ENCODE measurements at regions not wholly inside any gene's neighbourhood (a gene's known extent, or its start where the extent isn't known, plus 50 kb on each side); places are given as distances from the start of the nearest gene placed in this dataset.
"Not testable (repeated sequence)": the region's sequence is repeated elsewhere in the genome, so short reads cannot be mapped to it uniquely, and the experiment has no call there.

- DNase-seq, result no peak
Measured at GRCh38 chr6:74259981-74260380, 564.0 kb downstream of the CD109 start.

- DNase-seq, result no peak
Measured at GRCh38 chr6:74256781-74257180, 560.8 kb downstream of the CD109 start.

GRCh38 chr6:74256381-74256780 is 560.4 kb downstream of the CD109 start:
- no peak for DNase-seq

- not testable (repeated sequence) for DNase-seq
Measured at GRCh38 chr6:74255007-74255406, 559.0 kb downstream of the CD109 start.

GRCh38 chr6:74254147-74254546 is 558.1 kb downstream of the CD109 start:
- not testable (repeated sequence) for DNase-seq

- DNase-seq, result no peak
Measured at GRCh38 chr6:74253261-74253660, 557.3 kb downstream of the CD109 start.

- no peak for DNase-seq
Measured at GRCh38 chr6:74250161-74250818, 554.3 kb downstream of the CD109 start.

GRCh38 chr6:74249658-74250057 is 553.7 kb downstream of the CD109 start:
- DNase-seq, result no peak

- DNase-seq, result no peak
Measured at GRCh38 chr6:74248966-74249365, 553.0 kb downstream of the CD109 start.

- DNase-seq, result no peak
Measured at GRCh38 chr6:74222768-74223333, 526.8 kb downstream of the CD109 start.

- DNase-seq, result no peak
Measured at GRCh38 chr6:74213995-74214394, 518.0 kb downstream of the CD109 start.

GRCh38 chr6:74208239-74208638 is 512.2 kb downstream of the CD109 start:
- no peak for DNase-seq

- no peak for DNase-seq
Measured at GRCh38 chr6:74199215-74199915, 503.4 kb downstream of the CD109 start.

GRCh38 chr6:74197310-74197709 is 501.3 kb downstream of the CD109 start:
- no peak for DNase-seq

GRCh38 chr6:74187811-74188210 is 491.8 kb downstream of the CD109 start:
- no peak for DNase-seq

- no peak for DNase-seq
Measured at GRCh38 chr6:74182992-74183391, 487.0 kb downstream of the CD109 start.

GRCh38 chr6:74181471-74181870 is 485.5 kb downstream of the CD109 start:
- no peak for DNase-seq

- no peak for DNase-seq
Measured at GRCh38 chr6:74177506-74177905, 481.5 kb downstream of the CD109 start.

GRCh38 chr6:74170550-74170949 is 474.5 kb downstream of the CD109 start:
- not testable (repeated sequence) for DNase-seq

GRCh38 chr6:74170118-74170517 is 474.1 kb downstream of the CD109 start:
- no peak for DNase-seq

GRCh38 chr6:74167976-74168375 is 472.0 kb downstream of the CD109 start:
- no peak for DNase-seq

GRCh38 chr6:74167511-74167910 is 471.5 kb downstream of the CD109 start:
- DNase-seq, result no peak

- DNase-seq, result no peak
Measured at GRCh38 chr6:74166849-74167248, 470.8 kb downstream of the CD109 start.

GRCh38 chr6:74161380-74161779 is 465.4 kb downstream of the CD109 start:
- no peak for DNase-seq
